H9 (cell line): ENCODE measurements at regions not wholly inside any gene's neighbourhood (a gene's known extent, or its start where the extent isn't known, plus 50 kb on each side); places are given as distances from the start of the nearest gene placed in this dataset.

Source experiments
- DNase-seq: peaks from one replicate; pipeline ENCODE4 v3.0.0-alpha.2; 2017
- H2AFZ ChIP-seq: one replicate; pipeline ENCODE4 v1.6.1; 2013; ENCODE audit warnings: mild to moderate bottlenecking, low read length, control low read depth, moderate library complexity
- H2AK5ac ChIP-seq: 2 replicates; pipeline ENCODE4 v1.6.1; 2013; ENCODE audit warnings: low read length, control low read depth, mixed read lengths; ENCODE audit not compliant: insufficient read length
- H2BK120ac ChIP-seq: one replicate; pipeline ENCODE4 v1.6.1; 2013; ENCODE audit warnings: low read depth, mild to moderate bottlenecking, low read length, control low read depth, inconsistent platforms; ENCODE audit not compliant: poor library complexity, severe bottlenecking
- H2BK12ac ChIP-seq: 2 replicates; pipeline ENCODE4 v1.6.1; 2013; ENCODE audit warnings: low read length, control low read depth, mixed read lengths, low read depth; ENCODE audit not compliant: insufficient read length
- H2BK15ac ChIP-seq: 2 replicates; pipeline ENCODE4 v1.6.1; 2013; ENCODE audit warnings: low read depth, low read length, control low read depth
- H2BK20ac ChIP-seq: one replicate; pipeline ENCODE4 v1.6.1; 2013; ENCODE audit warnings: low read depth, mild to moderate bottlenecking, low read length, control low read depth, inconsistent platforms; ENCODE audit not compliant: poor library complexity, severe bottlenecking
- H2BK5ac ChIP-seq: 2 replicates; pipeline ENCODE4 v1.6.1; 2013; ENCODE audit warnings: low read length, control low read depth, mixed read lengths; ENCODE audit not compliant: insufficient read length
- H3K14ac ChIP-seq: 2 replicates; pipeline ENCODE4 v1.6.1; 2013; ENCODE audit warnings: low read length, control low read depth; ENCODE audit not compliant: insufficient read depth
- H3K18ac ChIP-seq: 2 replicates; pipeline ENCODE4 v1.6.1; 2013; ENCODE audit warnings: low read depth, mild to moderate bottlenecking, mixed read lengths, low read length, control low read depth; ENCODE audit not compliant: insufficient read length
- H3K23ac ChIP-seq: 2 replicates; pipeline ENCODE4 v1.6.1; 2013; ENCODE audit warnings: low read length, control low read depth, mixed read lengths, low read depth; ENCODE audit not compliant: insufficient read length
- H3K23me2 ChIP-seq: 2 replicates; pipeline ENCODE4 v1.6.1; 2013; ENCODE audit warnings: low read depth, mild to moderate bottlenecking, mixed read lengths, low read length, control low read depth; ENCODE audit not compliant: insufficient read length, poor library complexity, severe bottlenecking
- H3K27ac ChIP-seq: 2 replicates; pipeline ENCODE4 v1.5.1; 2013; ENCODE audit warnings: low read length, control low read depth, mixed read lengths, low read depth; ENCODE audit not compliant: insufficient read length
- H3K27me3 ChIP-seq: 2 replicates; pipeline ENCODE4 v1.6.1; 2013; ENCODE audit warnings: low read length, control low read depth, inconsistent platforms; ENCODE audit not compliant: insufficient read depth
- H3K4ac ChIP-seq: 2 replicates; pipeline ENCODE4 v1.6.1; 2013; ENCODE audit warnings: low read depth, mild to moderate bottlenecking, control low read depth, inconsistent platforms, low read length, moderate library complexity
- H3K4me1 ChIP-seq: 2 replicates; pipeline ENCODE4 v1.6.1; 2013; ENCODE audit warnings: low read length, control low read depth, inconsistent platforms; ENCODE audit not compliant: insufficient read depth
- H3K4me2 ChIP-seq: 2 replicates; pipeline ENCODE4 v1.6.1; 2013; ENCODE audit warnings: low read length, control low read depth, mixed read lengths; ENCODE audit not compliant: insufficient read length, insufficient read depth
- H3K56ac ChIP-seq: 2 replicates; pipeline ENCODE4 v1.6.1; 2013; ENCODE audit warnings: low read depth, mild to moderate bottlenecking, mixed read lengths, low read length, control low read depth; ENCODE audit not compliant: insufficient read length
- H3K79me1 ChIP-seq: 2 replicates; pipeline ENCODE4 v1.6.1; 2013; ENCODE audit warnings: low read depth, mild to moderate bottlenecking, moderate library complexity, low read length, control low read depth, inconsistent platforms; ENCODE audit not compliant: insufficient read depth, poor library complexity, severe bottlenecking
- H3K79me2 ChIP-seq: 2 replicates; pipeline ENCODE4 v1.6.1; 2013; ENCODE audit warnings: low read length, control low read depth, inconsistent platforms; ENCODE audit not compliant: insufficient read depth
- H3K9ac ChIP-seq: 2 replicates; pipeline ENCODE4 v1.6.1; 2013; ENCODE audit warnings: low read length, control low read depth, mixed read lengths; ENCODE audit not compliant: insufficient read length; ENCODE audit errors: extremely low read depth
- H3K9me3 ChIP-seq: one replicate; pipeline ENCODE4 v1.6.1; 2013; ENCODE audit warnings: low read depth, low read length, inconsistent platforms; ENCODE audit not compliant: control insufficient read depth
- H3T11ph ChIP-seq: one replicate; pipeline ENCODE4 v1.6.1; 2013; ENCODE audit warnings: mild to moderate bottlenecking, low read length, control low read depth, inconsistent platforms
- H4K20me1 ChIP-seq: one replicate; pipeline ENCODE4 v1.6.1; 2013; ENCODE audit not compliant: control insufficient read depth, insufficient read length, insufficient read depth
- H4K5ac ChIP-seq: 2 replicates; pipeline ENCODE4 v1.6.1; 2013; ENCODE audit warnings: low read depth, mild to moderate bottlenecking, mixed read lengths, low read length, control low read depth; ENCODE audit not compliant: insufficient read length
- H4K8ac ChIP-seq: replicated peaks from 2 replicates; pipeline ENCODE4 v1.6.1; 2013; ENCODE audit warnings: low read length, control low read depth, mixed read lengths, low read depth; ENCODE audit not compliant: insufficient read length
- H4K91ac ChIP-seq: 2 replicates; pipeline ENCODE4 v1.6.1; 2013; ENCODE audit warnings: low read depth, mild to moderate bottlenecking, moderate library complexity, mixed read lengths, low read length, control low read depth; ENCODE audit not compliant: insufficient read length
- H3K27ac Mint-ChIP-seq, 3 experiments: 2 replicates in 2 of 3; 3 replicates in 1 of 3; pipeline ENCODE4 v1.8.0; 2020 to 2021; ENCODE audit warnings: mixed read lengths in 3 of 3, mild to moderate bottlenecking in 1 of 3, moderate library complexity in 1 of 3
- H3K27me3 Mint-ChIP-seq: 2 replicates; pipeline ENCODE4 v1.8.0; 2021; ENCODE audit warnings: low read depth, mild to moderate bottlenecking, moderate library complexity, mixed read lengths
- H3K36me3 Mint-ChIP-seq, 3 experiments: 2 replicates in 2 of 3; 3 replicates in 1 of 3; pipeline ENCODE4 v1.8.0; 2020 to 2021; ENCODE audit warnings: low read depth in 3 of 3, mixed read lengths in 3 of 3; ENCODE audit not compliant: insufficient read depth in 1 of 3
- H3K4me1 Mint-ChIP-seq, 2 experiments: 2 replicates each; pipeline ENCODE4 v1.8.0; 2020; ENCODE audit warnings: mixed read lengths in 2 of 2
- H3K4me3 Mint-ChIP-seq, 2 experiments: 2 replicates in 1 of 2; 3 replicates in 1 of 2; pipeline ENCODE4 v1.8.0; 2020 to 2021; ENCODE audit warnings: mild to moderate bottlenecking in 2 of 2, mixed read lengths in 2 of 2, moderate library complexity in 1 of 2
- H3K9me3 Mint-ChIP-seq, 2 experiments: 2 replicates in 1 of 2; 3 replicates in 1 of 2; pipeline ENCODE4 v1.8.0; 2020; ENCODE audit warnings: mild to moderate bottlenecking in 2 of 2, mixed read lengths in 2 of 2, moderate library complexity in 1 of 2
- CTCF ChIP-seq: fragments of 200-600 bp; sonication (generic); conservative IDR thresholded peaks from 3 replicates; pipeline ENCODE4 v1.8.0; 2021; ENCODE audit warnings: antibody characterized with exemption, mild to moderate bottlenecking
- WGBS: extraction: QIAGEN DNeasy Blood & Tissue Kit; methylation state at CpG from one replicate; pipeline ENCODE4 v1.1.7; 2013; ENCODE audit warnings: missing lambda C conversion rate, low lambda C conversion rate, mixed read lengths; ENCODE audit not compliant: insufficient read length; ENCODE audit errors: extremely low coverage; 5-methylcytosine and 5-hydroxymethylcytosine counted together

- H3K27me3 Mint-ChIP-seq, result no peaks in the 10 kb centered on the region
- Histone ChIP-seq H4K8ac (no peak overlapping the region), H2BK120ac (no peak overlapping the region), H3K9ac (no peak overlapping the region), H3K9me3 (peaks cover 29% of the 10 kb centered on the region), H3K4me2 (no peak overlapping the region), H3T11ph (no peak overlapping the region), H2BK20ac (no peak overlapping the region), H3K4ac (no peak overlapping the region), H3K56ac (no peak overlapping the region), H2BK12ac (no peak overlapping the region), H4K91ac (no peak overlapping the region), H3K27ac (no peak overlapping the region), H4K5ac (no peak overlapping the region), H3K14ac (no peak overlapping the region), H2AK5ac (no peak overlapping the region), H3K27me3 (no peaks in the 10 kb centered on the region), H2BK15ac (no peak overlapping the region), H3K23me2 (no peaks in the 10 kb centered on the region), H3K79me2 (no peaks in the 10 kb centered on the region), H2AFZ (no peak overlapping the region), H2BK5ac (no peak overlapping the region), H3K79me1 (no peaks in the 10 kb centered on the region), H3K18ac (no peak overlapping the region), H3K23ac (no peak overlapping the region), H3K4me1 (no peaks in the 10 kb centered on the region), H4K20me1 (no peaks in the 10 kb centered on the region)
- H3K4me1 Mint-ChIP-seq, result no peaks in the 10 kb centered on the region
- no peak overlapping the region for H3K27ac Mint-ChIP-seq
- H3K36me3 Mint-ChIP-seq, result no peaks in the 10 kb centered on the region; a peak in 1 of 7 replicates
- WGBS, result no CpG with 5 or more reads among the region's 1 CpG
- no peak for DNase-seq
- peak; percentile 54; the same call in 2 of the 3 replicates for TF ChIP-seq CTCF
- peaks cover 34 to 59% of the 10 kb centered on the region in 2 experiments for H3K9me3 Mint-ChIP-seq
- no peak overlapping the region for H3K4me3 Mint-ChIP-seq
Measured at GRCh38 chrX:26851981-26852380, 611.2 kb downstream of the PPP4R3C start.
